DOHH2 (cell line): ENCODE measurements at regions not wholly inside any gene's neighbourhood (a gene's known extent, or its start where the extent isn't known, plus 50 kb on each side); places are given as distances from the start of the nearest gene placed in this dataset.

Source experiments
- CTCF ChIP-seq: fragments of 200-600 bp; sonication (generic); IDR thresholded peaks from one replicate; pipeline ENCODE4 v1.5.1; 2014; ENCODE audit warnings: antibody characterized with exemption, mild to moderate bottlenecking, low read depth, low read length; ENCODE audit not compliant: poor library complexity, severe bottlenecking
- EZH2phosphoT487 ChIP-seq: fragments of 200-600 bp; sonication (generic); IDR thresholded peaks from 2 replicates; pipeline ENCODE4 v1.6.1; 2017; ENCODE audit warnings: borderline replicate concordance, mild to moderate bottlenecking, antibody characterized with exemption, low read length, moderate library complexity, mixed read lengths

- no peak for TF ChIP-seq CTCF
- TF ChIP-seq EZH2phosphoT487, result no peak
These were observed 119.0 kb upstream of the CDC42EP3 start for GRCh38 chr2:37790462-37790861.
